OCI-LY7 (cell line): ENCODE measurements at regions not wholly inside any gene's neighbourhood (a gene's known extent, or its start where the extent isn't known, plus 50 kb on each side); places are given as distances from the start of the nearest gene placed in this dataset.

Experiments
- BruUV-seq: library from RNA; stranded (reverse); fragments of 400-500 nt; replicated peaks from 2 replicates; lab custom pipeline; 2021; lab: Mats Ljungman, UMichigan
- CTCF ChIA-PET: fragments of 300-600 bp; sonication (Branson Sonifier 250); formaldehyde crosslinking; loops from one replicate; lab custom pipeline; 2022; ENCODE audit warnings: antibody characterized with exemption; ENCODE audit not compliant: unreplicated experiment; lab: Charles Lee
- POLR2A ChIA-PET: fragments of 300-600 bp; sonication (Branson Sonifier 250); formaldehyde crosslinking; loops from one replicate; lab custom pipeline; 2022; ENCODE audit warnings: antibody characterized with exemption; lab: Charles Lee
- DNase-seq: peaks from one replicate; pipeline ENCODE4 v3.0.0-alpha.2; 2015; ENCODE audit warnings: low spot score
- H2AFZ ChIP-seq: fragments of 200-600 bp; sonication (generic), shearing (Covaris generic); 2 replicates; pipeline ENCODE4 v1.6.1; 2014; ENCODE audit warnings: mild to moderate bottlenecking, antibody characterized with exemption, low read length, moderate library complexity
- H3K27ac ChIP-seq: fragments of 200-600 bp; sonication (generic); 2 replicates; pipeline ENCODE4 v1.5.1; 2014; ENCODE audit warnings: mixed run types, low read depth, mild to moderate bottlenecking, moderate library complexity, low read length, inconsistent platforms; ENCODE audit not compliant: poor library complexity, severe bottlenecking
- H3K36me3 ChIP-seq: fragments of 200-600 bp; sonication (generic); 2 replicates; pipeline ENCODE4 v1.6.1; 2014; ENCODE audit warnings: mild to moderate bottlenecking, antibody characterized with exemption, low read length, moderate library complexity, mixed read lengths; ENCODE audit not compliant: insufficient read depth
- H3K4me1 ChIP-seq: fragments of 200-600 bp; sonication (generic); 2 replicates; pipeline ENCODE4 v1.5.1; 2014; ENCODE audit warnings: mild to moderate bottlenecking, low read length; ENCODE audit not compliant: insufficient read depth, poor library complexity, severe bottlenecking
- H3K4me2 ChIP-seq: fragments of 200-600 bp; sonication (generic); 2 replicates; pipeline ENCODE4 v1.6.1; 2014; ENCODE audit warnings: mild to moderate bottlenecking, low read length
- H3K4me3 ChIP-seq: fragments of 200-600 bp; sonication (generic); 2 replicates; pipeline ENCODE4 v1.5.1; 2014; ENCODE audit warnings: mild to moderate bottlenecking, low read depth, low read length; ENCODE audit not compliant: poor library complexity, severe bottlenecking
- H3K79me2 ChIP-seq: fragments of 200-600 bp; sonication (generic); 2 replicates; pipeline ENCODE4 v1.6.1; 2016; ENCODE audit warnings: low read depth, mild to moderate bottlenecking, low read length, moderate library complexity, mixed read lengths; ENCODE audit not compliant: insufficient read depth
- H3K9me2 ChIP-seq: fragments of 200-600 bp; sonication (generic); 2 replicates; pipeline ENCODE4 v1.6.1; 2016; ENCODE audit warnings: mild to moderate bottlenecking, low read length, mixed read lengths; ENCODE audit not compliant: insufficient read depth
- H3K9me3 ChIP-seq: fragments of 200-600 bp; sonication (generic); 2 replicates; pipeline ENCODE4 v1.6.1; 2014; ENCODE audit warnings: mild to moderate bottlenecking, mixed run types, low read length, mixed read lengths
- H4K20me1 ChIP-seq: fragments of 200-600 bp; sonication (generic); 2 replicates; pipeline ENCODE4 v1.6.1; 2014; ENCODE audit warnings: mild to moderate bottlenecking, antibody characterized with exemption, low read length, moderate library complexity, mixed read lengths; ENCODE audit not compliant: insufficient read depth
- EZH2phosphoT487 ChIP-seq: fragments of 200-600 bp; sonication (generic); IDR thresholded peaks from 2 replicates; pipeline ENCODE4 v1.6.1; 2018; ENCODE audit warnings: low read depth, borderline replicate concordance, mild to moderate bottlenecking, mixed run types, antibody characterized with exemption, low read length, moderate library complexity, mixed read lengths
- intact Hi-C: fragments of 100-400 bp; cut with micrococcal nuclease; formaldehyde crosslinking; loops from one replicate; pipeline ENCODE4 v1.10.0; 2022; ENCODE audit not compliant: unreplicated experiment
- TF ChIP-seq, protein P1 (sequence below): fragments of 200-600 bp; sonication (generic); conservative IDR thresholded peaks from 2 replicates; pipeline ENCODE4 v1.5.1; 2014; ENCODE audit warnings: mild to moderate bottlenecking, antibody characterized with exemption, low read length, moderate library complexity, mixed read lengths

DNA sequence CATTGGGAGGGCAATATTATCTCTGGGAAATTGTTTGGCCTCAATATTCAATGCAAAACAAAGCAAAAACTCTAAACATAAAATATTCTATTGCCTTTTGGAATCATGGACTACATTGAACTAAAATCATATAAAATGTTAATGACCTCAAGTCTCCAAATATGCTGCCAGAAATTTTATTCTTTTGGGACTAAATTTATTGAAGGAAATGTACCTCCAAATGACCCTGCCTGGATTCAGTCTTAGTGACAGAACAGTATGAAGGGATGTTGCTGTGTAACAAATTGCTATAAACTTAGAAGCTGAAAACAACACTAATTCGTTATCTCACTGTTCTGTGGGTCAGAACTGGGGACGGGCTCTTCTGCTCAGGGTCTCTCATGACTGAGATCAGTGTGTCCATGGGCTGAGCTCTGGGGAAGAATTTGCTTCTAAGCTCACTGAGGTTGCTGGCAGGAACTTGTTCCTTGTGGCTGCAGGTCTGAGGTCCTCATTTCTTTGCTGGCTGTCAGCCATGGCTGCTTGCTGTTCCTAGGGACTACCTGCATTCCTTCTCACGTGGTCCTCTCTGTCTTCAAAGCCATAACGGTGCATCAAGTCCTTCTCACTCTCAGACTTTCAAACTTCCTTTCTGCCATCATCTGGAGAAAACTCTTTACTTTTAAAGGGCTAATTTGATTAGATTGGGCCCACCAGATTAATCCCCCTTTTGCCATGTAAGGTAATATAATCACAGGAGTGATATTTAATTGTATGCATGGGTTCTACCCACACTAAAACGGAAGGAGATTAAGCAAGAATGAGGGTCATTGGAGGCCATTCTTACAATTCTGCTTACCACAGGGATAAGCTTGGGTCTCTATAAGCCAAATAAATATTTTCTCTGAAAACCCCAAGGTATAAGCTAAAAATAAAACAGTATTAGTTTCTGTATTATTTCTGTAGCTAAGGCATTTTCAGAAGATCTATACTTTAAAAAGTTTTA is 149.0 kb downstream of the ADCYAP1 start:
- no peak overlapping the region for H3K4me2 ChIP-seq
- POLR2A ChIA-PET: interaction anchor here (0.6 kb wide), 1 partner anchor 192 kb away, joined by 9 read pairs; no protein-coding TSS in a partner anchor
- intact Hi-C loops: no loop called here

DNA sequence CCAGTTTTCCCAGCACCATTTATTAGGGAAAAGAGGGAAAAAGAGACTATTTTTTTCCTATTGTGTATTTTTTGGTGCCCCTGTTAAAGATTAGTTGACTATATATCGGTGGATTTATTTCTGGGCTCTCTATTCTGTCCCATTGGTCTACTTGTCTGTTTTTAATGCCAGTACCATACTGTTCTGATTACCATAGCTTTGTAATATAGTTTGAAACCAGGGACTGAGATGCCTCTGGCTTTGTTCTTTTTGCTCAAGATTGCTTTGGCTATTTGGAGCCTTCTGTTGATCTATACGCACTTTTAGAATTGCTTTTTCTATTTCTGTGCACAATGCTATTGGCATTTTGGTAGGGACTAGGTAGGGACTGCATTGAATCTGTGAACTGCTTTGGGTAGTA is 151.7 kb downstream of the ADCYAP1 start:
- Histone ChIP-seq H3K4me2 (no peak overlapping the region), H3K27ac (no peak overlapping the region), H3K9me2 (no peaks in the 10 kb centered on the region), H3K4me1 (no peaks in the 10 kb centered on the region), H4K20me1 (no peaks in the 10 kb centered on the region), H2AFZ (no peak overlapping the region), H3K4me3 (no peak overlapping the region), H3K9me3 (0 out of 2 replicates have a peak, but pooled peaks cover 5% of the 10 kb centered on the region), H3K36me3 (no peaks in the 10 kb centered on the region), H3K79me2 (no peaks in the 10 kb centered on the region)
- CTCF ChIA-PET: no interaction called here
- intact Hi-C loops: no loop called here
- DNase-seq: no peak
- no peak for TF ChIP-seq EZH2phosphoT487
- TF ChIP-seq, protein P1, sequence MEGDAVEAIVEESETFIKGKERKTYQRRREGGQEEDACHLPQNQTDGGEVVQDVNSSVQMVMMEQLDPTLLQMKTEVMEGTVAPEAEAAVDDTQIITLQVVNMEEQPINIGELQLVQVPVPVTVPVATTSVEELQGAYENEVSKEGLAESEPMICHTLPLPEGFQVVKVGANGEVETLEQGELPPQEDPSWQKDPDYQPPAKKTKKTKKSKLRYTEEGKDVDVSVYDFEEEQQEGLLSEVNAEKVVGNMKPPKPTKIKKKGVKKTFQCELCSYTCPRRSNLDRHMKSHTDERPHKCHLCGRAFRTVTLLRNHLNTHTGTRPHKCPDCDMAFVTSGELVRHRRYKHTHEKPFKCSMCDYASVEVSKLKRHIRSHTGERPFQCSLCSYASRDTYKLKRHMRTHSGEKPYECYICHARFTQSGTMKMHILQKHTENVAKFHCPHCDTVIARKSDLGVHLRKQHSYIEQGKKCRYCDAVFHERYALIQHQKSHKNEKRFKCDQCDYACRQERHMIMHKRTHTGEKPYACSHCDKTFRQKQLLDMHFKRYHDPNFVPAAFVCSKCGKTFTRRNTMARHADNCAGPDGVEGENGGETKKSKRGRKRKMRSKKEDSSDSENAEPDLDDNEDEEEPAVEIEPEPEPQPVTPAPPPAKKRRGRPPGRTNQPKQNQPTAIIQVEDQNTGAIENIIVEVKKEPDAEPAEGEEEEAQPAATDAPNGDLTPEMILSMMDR: no peak
- POLR2A ChIA-PET: no interaction called here
- no TSS peak for BruUV-seq

More for the DNA sequence above, 149.0 kb downstream of the ADCYAP1 start:
- Histone ChIP-seq H2AFZ (no peak overlapping the region), H3K36me3 (no peaks in the 10 kb centered on the region), H3K27ac (no peak overlapping the region), H3K79me2 (no peaks in the 10 kb centered on the region), H3K9me2 (no peaks in the 10 kb centered on the region), H3K9me3 (0 out of 2 replicates have a peak, but pooled peaks cover 5% of the 10 kb centered on the region), H3K4me1 (no peaks in the 10 kb centered on the region), H4K20me1 (no peaks in the 10 kb centered on the region), H3K4me3 (no peak overlapping the region)
- TF ChIP-seq, protein P1: no peak
- TF ChIP-seq EZH2phosphoT487: no peak
- CTCF ChIA-PET: no interaction called here
- no TSS peak for BruUV-seq
- DNase-seq: no peak

DNA sequence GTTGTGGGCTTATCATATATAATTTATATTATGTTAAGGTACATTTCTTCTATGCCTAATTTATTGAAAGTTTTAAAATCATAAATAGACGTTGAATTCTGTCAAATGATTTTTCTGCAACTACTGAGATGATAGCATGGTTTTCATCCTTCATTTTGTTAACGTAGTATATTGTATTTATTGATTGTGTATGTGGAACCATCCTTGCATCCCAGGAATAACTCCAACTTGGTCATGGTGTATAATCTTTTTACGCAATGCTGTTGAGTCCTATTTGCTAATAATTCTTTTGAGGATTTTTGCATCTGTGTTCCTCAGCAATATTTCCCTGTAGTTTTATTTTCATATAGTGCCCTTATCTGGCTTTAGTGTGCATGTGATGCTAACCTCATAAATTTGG is 152.7 kb downstream of the ADCYAP1 start:
- Histone ChIP-seq H3K9me2 (no peaks in the 10 kb centered on the region), H4K20me1 (no peaks in the 10 kb centered on the region), H3K4me2 (no peak overlapping the region), H3K4me3 (no peak overlapping the region), H3K9me3 (0 out of 2 replicates have a peak, but pooled peaks cover 5% of the 10 kb centered on the region), H3K4me1 (no peaks in the 10 kb centered on the region), H2AFZ (no peak overlapping the region), H3K79me2 (no peaks in the 10 kb centered on the region), H3K27ac (no peak overlapping the region), H3K36me3 (no peaks in the 10 kb centered on the region)
- intact Hi-C loops: no loop called here
- TF ChIP-seq, protein P1: no peak
- no peak for TF ChIP-seq EZH2phosphoT487
- DNase-seq: no peak
- no TSS peak for BruUV-seq
- CTCF ChIA-PET: no interaction called here
- POLR2A ChIA-PET: no interaction called here
